ELF-1 (cell line): ENCODE measurements at regions not wholly inside any gene's neighbourhood (a gene's known extent, or its start where the extent isn't known, plus 50 kb on each side); places are given as distances from the start of the nearest gene placed in this dataset.

Experiments used
- DNase-seq: peaks from one replicate; pipeline ENCODE4 v3.0.0-alpha.2; 2016; ENCODE audit warnings: low read depth, low spot score

GRCh38 chr4:139611391-139611790 lies 54.2 kb upstream of the MGST2 start:
- no peak for DNase-seq

- DNase-seq = no peak
Measured at GRCh38 chr4:139609647-139610046, 53.6 kb upstream of the SETD7 start.

GRCh38 chr4:139607502-139608060 lies 51.6 kb upstream of the SETD7 start:
- no peak for DNase-seq

DNA sequence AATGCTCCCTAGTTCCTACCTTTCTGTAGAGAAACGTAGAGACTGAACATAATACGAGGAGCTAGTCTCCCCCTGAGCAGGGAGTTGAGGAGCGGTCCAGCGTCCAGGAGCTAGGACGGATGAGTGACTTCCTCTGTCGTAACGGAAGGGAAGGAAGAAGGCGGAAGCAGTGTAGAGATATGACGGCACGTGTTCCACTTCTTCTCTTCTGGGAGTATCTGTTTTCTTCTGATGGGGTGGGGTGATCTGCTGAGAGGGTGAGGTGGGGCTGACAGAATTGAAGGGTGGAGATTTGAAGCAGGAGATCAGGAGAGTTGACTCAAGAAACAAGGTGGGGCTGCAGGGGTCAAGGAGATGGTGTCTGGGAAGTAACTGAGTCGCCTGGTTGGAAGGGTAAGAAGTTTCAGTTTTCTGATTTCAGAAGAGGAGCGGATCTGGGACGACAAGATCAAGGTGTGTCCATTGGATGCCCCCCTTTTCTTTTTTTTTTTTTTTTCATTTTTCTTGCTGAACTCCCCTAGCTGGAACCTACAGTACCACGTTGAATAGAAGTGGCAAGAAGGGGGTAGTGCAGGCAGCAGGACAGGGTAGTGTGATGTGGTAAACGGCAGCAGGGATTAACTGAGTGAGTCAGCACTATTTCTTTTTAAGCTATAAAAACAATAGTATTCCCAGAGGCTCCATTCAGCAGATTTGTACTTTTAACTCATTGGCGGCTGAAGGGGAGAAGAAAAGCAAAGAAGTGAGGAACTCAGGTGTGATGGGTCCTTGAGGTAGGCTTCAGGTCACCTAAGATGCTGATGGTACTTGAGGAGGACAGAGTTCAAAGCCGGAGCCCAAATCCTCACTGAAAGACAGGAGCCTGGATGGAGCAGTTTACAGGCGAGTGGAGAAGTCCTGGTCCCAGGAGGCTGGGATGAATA lies 50.8 kb upstream of the SETD7 start:
- peak; percentile 54 for DNase-seq

GRCh38 chr4:139606103-139606502 lies 50.1 kb upstream of the SETD7 start:
- DNase-seq = no peak
